Hepatocyte (in vitro differentiated cells): ENCODE measurements at regions not wholly inside any gene's neighbourhood (a gene's known extent, or its start where the extent isn't known, plus 50 kb on each side); places are given as distances from the start of the nearest gene placed in this dataset.

Source experiments
- CTCF ChIP-seq: fragments of 200-600 bp; sonication (generic); IDR thresholded peaks from 2 replicates; pipeline ENCODE4 v1.5.1; 2016; ENCODE audit warnings: antibody characterized with exemption, mild to moderate bottlenecking; ENCODE audit not compliant: poor library complexity
- EZH2 ChIP-seq: fragments of 200-600 bp; sonication (generic); IDR thresholded peaks from 2 replicates; pipeline ENCODE4 v1.6.1; 2016; ENCODE audit warnings: antibody characterized with exemption, mild to moderate bottlenecking, borderline replicate concordance
- EZH2phosphoT487 ChIP-seq: fragments of 200-600 bp; sonication (generic); IDR thresholded peaks from one replicate; pipeline ENCODE4 v1.6.1; 2018; ENCODE audit warnings: antibody characterized with exemption, mild to moderate bottlenecking, low read depth, moderate library complexity; ENCODE audit not compliant: unreplicated experiment, severe bottlenecking

GRCh38 chr4:126935801-126936200 is 697.0 kb upstream of the INTU start:
- TF ChIP-seq CTCF (no peak), EZH2phosphoT487 (no peak), EZH2 (no peak)
